ENCODE measurements at regions not wholly inside any gene's neighbourhood (a gene's known extent, or its start where the extent isn't known, plus 50 kb on each side); places are given as distances from the start of the nearest gene placed in this dataset.

DNA sequence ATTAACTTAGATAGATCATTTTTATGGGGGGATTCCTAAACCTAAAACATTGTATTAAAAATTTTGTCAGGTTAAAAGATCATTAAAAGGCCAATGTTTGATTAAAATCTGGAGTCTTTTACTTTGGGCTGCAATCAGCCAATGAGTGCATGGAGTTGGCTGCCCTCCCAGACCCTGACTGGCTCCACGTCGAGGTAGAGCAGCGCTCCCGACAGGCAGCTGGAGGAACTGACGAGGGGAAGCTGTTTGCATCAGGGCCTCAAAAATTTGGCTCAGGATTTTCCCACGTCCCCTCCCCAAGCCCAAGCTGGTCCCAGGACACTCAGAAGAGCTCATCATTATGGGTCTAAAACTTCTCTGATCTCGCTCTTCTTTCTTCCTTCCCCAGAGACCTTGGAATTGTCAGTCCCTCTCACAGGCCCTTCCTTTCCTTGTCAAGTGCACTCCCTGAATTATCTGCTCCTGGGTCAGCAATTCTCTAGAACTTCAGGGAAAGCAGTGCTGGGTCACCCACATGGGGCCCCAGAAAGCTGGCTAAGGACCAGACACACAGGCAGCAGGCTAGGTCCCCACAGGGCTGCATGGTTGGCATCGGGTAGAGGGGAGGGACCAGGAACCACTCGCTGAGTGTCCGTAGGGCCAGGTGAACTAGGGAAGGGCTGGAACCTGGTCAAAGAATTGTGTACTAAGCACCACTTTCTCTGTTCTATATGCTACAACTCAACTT is 119.6 kb upstream of the IGLL5 start:
- TF ChIP-seq, protein P1, sequence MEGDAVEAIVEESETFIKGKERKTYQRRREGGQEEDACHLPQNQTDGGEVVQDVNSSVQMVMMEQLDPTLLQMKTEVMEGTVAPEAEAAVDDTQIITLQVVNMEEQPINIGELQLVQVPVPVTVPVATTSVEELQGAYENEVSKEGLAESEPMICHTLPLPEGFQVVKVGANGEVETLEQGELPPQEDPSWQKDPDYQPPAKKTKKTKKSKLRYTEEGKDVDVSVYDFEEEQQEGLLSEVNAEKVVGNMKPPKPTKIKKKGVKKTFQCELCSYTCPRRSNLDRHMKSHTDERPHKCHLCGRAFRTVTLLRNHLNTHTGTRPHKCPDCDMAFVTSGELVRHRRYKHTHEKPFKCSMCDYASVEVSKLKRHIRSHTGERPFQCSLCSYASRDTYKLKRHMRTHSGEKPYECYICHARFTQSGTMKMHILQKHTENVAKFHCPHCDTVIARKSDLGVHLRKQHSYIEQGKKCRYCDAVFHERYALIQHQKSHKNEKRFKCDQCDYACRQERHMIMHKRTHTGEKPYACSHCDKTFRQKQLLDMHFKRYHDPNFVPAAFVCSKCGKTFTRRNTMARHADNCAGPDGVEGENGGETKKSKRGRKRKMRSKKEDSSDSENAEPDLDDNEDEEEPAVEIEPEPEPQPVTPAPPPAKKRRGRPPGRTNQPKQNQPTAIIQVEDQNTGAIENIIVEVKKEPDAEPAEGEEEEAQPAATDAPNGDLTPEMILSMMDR (IDR thresholded peaks at IDR 0.05): no peak
- TF ChIP-seq ZFX (IDR thresholded peaks at IDR 0.05; ENCODE audit: borderline replicate concordance): no peak
